IPS-18a (cell line): ENCODE measurements at regions not wholly inside any gene's neighbourhood (a gene's known extent, or its start where the extent isn't known, plus 50 kb on each side); places are given as distances from the start of the nearest gene placed in this dataset.

Source experiments
- H3K27ac ChIP-seq: one replicate; pipeline ENCODE4 v1.5.1; 2013; ENCODE audit warnings: low read length
- H3K27me3 ChIP-seq: one replicate; pipeline ENCODE4 v1.6.1; 2013; ENCODE audit warnings: mild to moderate bottlenecking, low read length; ENCODE audit not compliant: control insufficient read depth, insufficient read depth
- H3K36me3 ChIP-seq: one replicate; pipeline ENCODE4 v1.6.1; 2013; ENCODE audit warnings: low read depth, low read length; ENCODE audit not compliant: control insufficient read depth
- H3K4me1 ChIP-seq: one replicate; pipeline ENCODE4 v1.6.1; 2013; ENCODE audit warnings: low read depth, low read length; ENCODE audit not compliant: control insufficient read depth
- H3K4me3 ChIP-seq: one replicate; pipeline ENCODE4 v1.5.1; 2013; ENCODE audit warnings: low read length
- H3K9ac ChIP-seq: one replicate; pipeline ENCODE4 v1.6.1; 2013; ENCODE audit warnings: mild to moderate bottlenecking, low read length, moderate library complexity
- H3K9me3 ChIP-seq: one replicate; pipeline ENCODE4 v1.6.1; 2013; ENCODE audit warnings: low read depth, low read length; ENCODE audit not compliant: control insufficient read depth

GRCh38 chr7:142323706-142324105 lies 65.8 kb upstream of the PRSS58 start:
- H3K9me3 ChIP-seq, result no peaks in the 10 kb centered on the region
- no peak overlapping the region for H3K4me3 ChIP-seq
- no peaks in the 10 kb centered on the region for H3K36me3 ChIP-seq
- H3K9ac ChIP-seq, result no peak overlapping the region
- H3K27me3 ChIP-seq, result no peaks in the 10 kb centered on the region
- peaks cover 5% of the 10 kb centered on the region for H3K4me1 ChIP-seq
- H3K27ac ChIP-seq, result no peak overlapping the region

- Histone ChIP-seq H3K36me3 (no peaks in the 10 kb centered on the region), H3K9me3 (no peaks in the 10 kb centered on the region), H3K4me3 (no peak overlapping the region), H3K27ac (no peak overlapping the region), H3K27me3 (no peaks in the 10 kb centered on the region), H3K4me1 (no peaks in the 10 kb centered on the region), H3K9ac (no peak overlapping the region)
Observed at GRCh38 chr7:142321391-142321790, 63.5 kb upstream of the PRSS58 start.

- Histone ChIP-seq H3K9ac (no peak overlapping the region), H3K27ac (no peak overlapping the region), H3K4me3 (no peak overlapping the region), H3K27me3 (no peaks in the 10 kb centered on the region), H3K9me3 (no peaks in the 10 kb centered on the region), H3K4me1 (no peaks in the 10 kb centered on the region), H3K36me3 (no peaks in the 10 kb centered on the region)
Observed at GRCh38 chr7:142320883-142321282, 63.0 kb upstream of the PRSS58 start.

- H3K36me3 ChIP-seq, result no peaks in the 10 kb centered on the region
- H3K9ac ChIP-seq, result no peak overlapping the region
- no peaks in the 10 kb centered on the region for H3K27me3 ChIP-seq
- no peak overlapping the region for H3K27ac ChIP-seq
- H3K9me3 ChIP-seq, result no peaks in the 10 kb centered on the region
- H3K4me1 ChIP-seq, result no peaks in the 10 kb centered on the region
- H3K4me3 ChIP-seq, result no peak overlapping the region
Observed at GRCh38 chr7:142319970-142320369, 62.1 kb upstream of the PRSS58 start.

- no peak overlapping the region for H3K9ac ChIP-seq
- no peaks in the 10 kb centered on the region for H3K9me3 ChIP-seq
- no peak overlapping the region for H3K27ac ChIP-seq
- H3K4me3 ChIP-seq, result no peak overlapping the region
- H3K27me3 ChIP-seq, result no peaks in the 10 kb centered on the region
- H3K36me3 ChIP-seq, result no peaks in the 10 kb centered on the region
- H3K4me1 ChIP-seq, result no peaks in the 10 kb centered on the region
Observed at GRCh38 chr7:142314281-142314680, 56.4 kb upstream of the PRSS58 start.

- Histone ChIP-seq H3K36me3 (no peaks in the 10 kb centered on the region), H3K4me1 (no peaks in the 10 kb centered on the region), H3K27me3 (no peaks in the 10 kb centered on the region), H3K9ac (no peak overlapping the region), H3K4me3 (no peak overlapping the region), H3K9me3 (no peaks in the 10 kb centered on the region), H3K27ac (no peak overlapping the region)
Observed at GRCh38 chr7:142313528-142313927, 55.7 kb upstream of the PRSS58 start.

- Histone ChIP-seq H3K27me3 (no peaks in the 10 kb centered on the region), H3K27ac (no peak overlapping the region), H3K9me3 (no peaks in the 10 kb centered on the region), H3K9ac (no peak overlapping the region), H3K4me1 (no peaks in the 10 kb centered on the region), H3K4me3 (no peak overlapping the region), H3K36me3 (no peaks in the 10 kb centered on the region)
Observed at GRCh38 chr7:142311876-142312275, 54.0 kb upstream of the PRSS58 start.

- Histone ChIP-seq H3K36me3 (no peaks in the 10 kb centered on the region), H3K9me3 (no peaks in the 10 kb centered on the region), H3K9ac (no peak overlapping the region), H3K4me1 (no peaks in the 10 kb centered on the region), H3K27ac (no peak overlapping the region), H3K27me3 (no peaks in the 10 kb centered on the region), H3K4me3 (no peak overlapping the region)
Observed at GRCh38 chr7:142308918-142309317, 51.1 kb upstream of the PRSS58 start.

GRCh38 chr7:142308326-142308725 lies 50.5 kb upstream of the PRSS58 start:
- H3K36me3 ChIP-seq, result no peaks in the 10 kb centered on the region
- no peaks in the 10 kb centered on the region for H3K27me3 ChIP-seq
- no peak overlapping the region for H3K4me3 ChIP-seq
- H3K9me3 ChIP-seq, result no peaks in the 10 kb centered on the region
- no peak overlapping the region for H3K27ac ChIP-seq
- no peak overlapping the region for H3K9ac ChIP-seq
- no peaks in the 10 kb centered on the region for H3K4me1 ChIP-seq
